Osteoblast (primary cell): ENCODE measurements at regions not wholly inside any gene's neighbourhood (a gene's known extent, or its start where the extent isn't known, plus 50 kb on each side); places are given as distances from the start of the nearest gene placed in this dataset.

Experiments used
- DNase-seq: peaks from one replicate; pipeline ENCODE4 v3.0.0; 2011; ENCODE audit warnings: low spot score, mixed read lengths; ENCODE audit not compliant: insufficient read length; ENCODE audit errors: missing footprints
- H2AFZ ChIP-seq: 2 replicates; pipeline ENCODE4 v1.6.0; 2011; ENCODE audit warnings: mild to moderate bottlenecking, low read length
- H3K27ac ChIP-seq: 2 replicates; pipeline ENCODE4 v1.5.1; 2011; ENCODE audit warnings: mild to moderate bottlenecking, low read depth, low read length, moderate library complexity
- H3K27me3 ChIP-seq: 2 replicates; pipeline ENCODE4 v1.6.0; 2012; ENCODE audit warnings: mild to moderate bottlenecking, control low read depth, inconsistent platforms, low read length, moderate library complexity; ENCODE audit not compliant: insufficient read depth
- H3K36me3 ChIP-seq: 2 replicates; pipeline ENCODE4 v1.5.1; 2011; ENCODE audit warnings: mild to moderate bottlenecking, low read length, control low read depth, moderate library complexity; ENCODE audit not compliant: insufficient read depth
- H3K4me1 ChIP-seq: 2 replicates; pipeline ENCODE4 v1.5.1; 2011; ENCODE audit warnings: mild to moderate bottlenecking, low read length, control low read depth, moderate library complexity; ENCODE audit not compliant: insufficient read depth
- H3K4me2 ChIP-seq: 2 replicates; pipeline ENCODE4 v1.6.0; 2011; ENCODE audit warnings: mild to moderate bottlenecking, low read length; ENCODE audit not compliant: insufficient read depth
- H3K4me3 ChIP-seq: fragments of 200-600 bp; sonication (generic); 3 replicates; pipeline ENCODE4 v1.5.1; 2012; ENCODE audit warnings: mild to moderate bottlenecking, low read length, inconsistent platforms; ENCODE audit not compliant: insufficient read depth
- H3K79me2 ChIP-seq: 2 replicates; pipeline ENCODE4 v1.6.0; 2012; ENCODE audit warnings: mild to moderate bottlenecking, low read length, control low read depth, inconsistent platforms; ENCODE audit not compliant: insufficient read depth
- H3K9me3 ChIP-seq: 2 replicates; pipeline ENCODE4 v1.5.1; 2011; ENCODE audit warnings: low read depth, low read length, control low read depth
- H4K20me1 ChIP-seq: 2 replicates; pipeline ENCODE4 v1.6.0; 2012; ENCODE audit warnings: mild to moderate bottlenecking, low read length, control low read depth; ENCODE audit not compliant: insufficient read depth
- TF ChIP-seq, protein P1 (sequence below): IDR thresholded peaks from 2 replicates; pipeline ENCODE4 v1.5.1; 2011; ENCODE audit warnings: mild to moderate bottlenecking, low read depth, low read length, moderate library complexity; ENCODE audit errors: extremely low read depth

GRCh38 chr2:425947-426346 is 138.1 kb upstream of the ALKAL2 start:
- Histone ChIP-seq H4K20me1 (no peaks in the 10 kb centered on the region), H3K36me3 (no peaks in the 10 kb centered on the region), H3K27me3 (no peaks in the 10 kb centered on the region), H2AFZ (no peak overlapping the region), H3K4me2 (no peak overlapping the region), H3K4me1 (no peaks in the 10 kb centered on the region), H3K79me2 (no peaks in the 10 kb centered on the region), H3K4me3 (no peak overlapping the region), H3K27ac (no peak overlapping the region), H3K9me3 (no peaks in the 10 kb centered on the region)
- TF ChIP-seq, protein P1, sequence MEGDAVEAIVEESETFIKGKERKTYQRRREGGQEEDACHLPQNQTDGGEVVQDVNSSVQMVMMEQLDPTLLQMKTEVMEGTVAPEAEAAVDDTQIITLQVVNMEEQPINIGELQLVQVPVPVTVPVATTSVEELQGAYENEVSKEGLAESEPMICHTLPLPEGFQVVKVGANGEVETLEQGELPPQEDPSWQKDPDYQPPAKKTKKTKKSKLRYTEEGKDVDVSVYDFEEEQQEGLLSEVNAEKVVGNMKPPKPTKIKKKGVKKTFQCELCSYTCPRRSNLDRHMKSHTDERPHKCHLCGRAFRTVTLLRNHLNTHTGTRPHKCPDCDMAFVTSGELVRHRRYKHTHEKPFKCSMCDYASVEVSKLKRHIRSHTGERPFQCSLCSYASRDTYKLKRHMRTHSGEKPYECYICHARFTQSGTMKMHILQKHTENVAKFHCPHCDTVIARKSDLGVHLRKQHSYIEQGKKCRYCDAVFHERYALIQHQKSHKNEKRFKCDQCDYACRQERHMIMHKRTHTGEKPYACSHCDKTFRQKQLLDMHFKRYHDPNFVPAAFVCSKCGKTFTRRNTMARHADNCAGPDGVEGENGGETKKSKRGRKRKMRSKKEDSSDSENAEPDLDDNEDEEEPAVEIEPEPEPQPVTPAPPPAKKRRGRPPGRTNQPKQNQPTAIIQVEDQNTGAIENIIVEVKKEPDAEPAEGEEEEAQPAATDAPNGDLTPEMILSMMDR = no peak
- no peak for DNase-seq

- no peaks in the 10 kb centered on the region for H3K36me3 ChIP-seq
Measured at GRCh38 chr2:425243-425642, 137.4 kb upstream of the ALKAL2 start.

DNA sequence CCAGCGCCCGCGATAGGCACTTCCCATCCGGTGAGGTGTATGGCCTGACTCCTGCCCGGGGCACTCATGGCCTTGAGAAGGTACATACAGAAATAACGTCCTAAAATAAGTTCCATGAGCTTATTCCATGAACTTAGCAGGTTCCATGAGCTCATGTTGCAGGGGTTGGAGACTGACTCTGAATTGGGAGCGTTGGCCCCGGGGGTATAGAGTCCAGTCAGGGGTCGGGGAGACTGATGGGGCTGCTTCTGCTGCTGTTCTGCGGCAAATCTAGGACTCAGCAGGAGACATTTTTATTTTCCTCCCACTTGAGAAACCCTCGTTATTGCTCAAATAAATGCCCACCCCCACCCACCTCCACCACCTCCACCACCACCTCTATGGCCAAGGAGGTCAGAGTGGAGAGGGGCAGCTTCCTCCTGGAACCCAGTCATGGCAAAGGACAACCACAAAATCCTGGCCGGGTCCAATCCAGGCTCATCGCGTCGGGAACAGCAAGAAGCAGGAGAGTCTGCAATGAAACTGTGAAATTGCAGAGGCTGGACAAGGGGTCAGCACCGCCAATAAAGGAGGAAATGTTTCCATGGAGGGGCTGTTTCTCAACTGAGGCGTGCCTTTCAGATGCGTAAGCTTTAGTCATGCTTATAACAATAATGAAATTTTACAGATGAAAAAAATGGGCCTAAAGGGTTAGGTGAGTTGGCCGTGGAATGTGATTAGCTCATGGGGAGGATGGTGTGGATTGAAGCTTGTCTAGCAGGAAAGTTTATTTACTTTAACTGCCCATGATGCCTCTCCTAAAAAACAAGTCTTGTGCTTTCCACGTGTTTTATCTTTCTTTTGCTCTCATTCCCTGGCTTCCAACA is 136.6 kb upstream of the ALKAL2 start:
- Histone ChIP-seq H3K4me2 (no peak overlapping the region), H3K79me2 (no peaks in the 10 kb centered on the region), H3K4me1 (no peaks in the 10 kb centered on the region), H3K27me3 (no peaks in the 10 kb centered on the region), H3K27ac (no peak overlapping the region), H3K4me3 (no peak overlapping the region), H3K9me3 (no peaks in the 10 kb centered on the region), H3K36me3 (no peaks in the 10 kb centered on the region), H4K20me1 (no peaks in the 10 kb centered on the region), H2AFZ (no peak overlapping the region)
- DNase-seq = no peak
- TF ChIP-seq, protein P1 = no peak

More at GRCh38 chr2:425243-425642, 137.4 kb upstream of the ALKAL2 start:
- no peak overlapping the region for H3K4me3 ChIP-seq
- no peak for DNase-seq
- no peak overlapping the region for H3K4me2 ChIP-seq
- TF ChIP-seq, protein P1 = no peak
- no peaks in the 10 kb centered on the region for H3K27me3 ChIP-seq
- H3K27ac ChIP-seq = no peak overlapping the region
- H2AFZ ChIP-seq = no peak overlapping the region
- H4K20me1 ChIP-seq = no peaks in the 10 kb centered on the region
- no peaks in the 10 kb centered on the region for H3K9me3 ChIP-seq
- no peaks in the 10 kb centered on the region for H3K4me1 ChIP-seq
- no peaks in the 10 kb centered on the region for H3K79me2 ChIP-seq

DNA sequence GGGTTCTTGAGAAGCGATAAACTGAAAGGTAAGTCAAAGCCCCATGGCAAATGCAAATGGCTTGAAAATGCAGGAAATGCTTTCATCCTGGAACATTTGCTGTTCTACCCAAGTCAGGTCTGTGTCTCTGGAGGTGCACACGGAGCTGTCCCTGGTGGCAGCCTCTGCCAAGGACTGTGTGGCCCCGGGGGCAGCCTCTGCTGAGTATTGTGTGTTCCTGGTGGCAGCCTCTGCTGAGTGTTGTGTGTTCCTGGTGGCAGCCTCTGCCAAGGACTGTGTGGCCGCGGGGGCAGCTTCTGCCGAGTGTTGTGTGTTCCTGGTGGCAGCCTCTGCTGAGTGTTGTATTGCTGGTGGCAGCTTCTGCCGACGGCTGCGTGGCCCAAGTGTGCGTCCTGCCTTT is 135.6 kb upstream of the ALKAL2 start:
- Histone ChIP-seq H2AFZ (no peak overlapping the region), H3K27me3 (no peaks in the 10 kb centered on the region), H3K9me3 (no peaks in the 10 kb centered on the region), H3K79me2 (no peaks in the 10 kb centered on the region), H3K4me2 (no peak overlapping the region), H3K27ac (no peak overlapping the region), H3K36me3 (no peaks in the 10 kb centered on the region), H3K4me1 (no peaks in the 10 kb centered on the region), H4K20me1 (no peaks in the 10 kb centered on the region), H3K4me3 (no peak overlapping the region)
- DNase-seq = no peak
- TF ChIP-seq, protein P1 = no peak
